Fibroblast of villous mesenchyme (primary cell): ENCODE measurements at regions not wholly inside any gene's neighbourhood (a gene's known extent, or its start where the extent isn't known, plus 50 kb on each side); places are given as distances from the start of the nearest gene placed in this dataset.

Source experiments
- DNase-seq: peaks from one replicate; pipeline ENCODE4 v3.0.0-alpha.2; 2010; ENCODE audit warnings: low read depth
- H3K4me3 ChIP-seq: 2 replicates; pipeline ENCODE4 v1.5.1; 2011; ENCODE audit warnings: low read depth, mild to moderate bottlenecking, low read length
- CTCF ChIP-seq: IDR thresholded peaks from 2 replicates; pipeline ENCODE4 v1.5.1; 2012; ENCODE audit warnings: low read depth, mild to moderate bottlenecking, low read length; ENCODE audit not compliant: insufficient read depth

GRCh38 chr9:105082843-105083242 is 154.9 kb upstream of the ABCA1 start:
- no peak for TF ChIP-seq CTCF
- no peak for DNase-seq
- no peak overlapping the region for H3K4me3 ChIP-seq

GRCh38 chr9:105083256-105083655 is 155.3 kb upstream of the ABCA1 start:
- DNase-seq: no peak
- H3K4me3 ChIP-seq: no peak overlapping the region
- no peak for TF ChIP-seq CTCF

- peak; percentile 44 for DNase-seq
- H3K4me3 ChIP-seq: no peak overlapping the region
- TF ChIP-seq CTCF: no peak
Observed at GRCh38 chr9:105087910-105088898, 156.2 kb upstream of the SLC44A1 start.

- TF ChIP-seq CTCF: no peak
- no peak overlapping the region for H3K4me3 ChIP-seq
- DNase-seq: no peak
Observed at GRCh38 chr9:105089874-105090273, 154.6 kb upstream of the SLC44A1 start.

- H3K4me3 ChIP-seq: no peak overlapping the region
- DNase-seq: no peak
- no peak for TF ChIP-seq CTCF
Observed at GRCh38 chr9:105091004-105091640, 153.3 kb upstream of the SLC44A1 start.

GRCh38 chr9:105093685-105094084 is 150.8 kb upstream of the SLC44A1 start:
- no peak overlapping the region for H3K4me3 ChIP-seq
- DNase-seq: no peak
- no peak for TF ChIP-seq CTCF
